Omental fat pad (tissue), 3 donors: ENCODE measurements at regions not wholly inside any gene's neighbourhood (a gene's known extent, or its start where the extent isn't known, plus 50 kb on each side); places are given as distances from the start of the nearest gene placed in this dataset.

Experiments used
- ATAC-seq: fragments of 150-250 bp; one replicate; pipeline ENCODE4 v1.9.1; 2016; ENCODE audit warnings: mild to moderate bottlenecking, moderate library complexity; ENCODE audit not compliant: low FRiP score
- DNase-seq: peaks from one replicate; pipeline ENCODE4 v3.0.0-alpha.2; 2019; ENCODE audit warnings: low spot score
- TF ChIP-seq, protein P1 (sequence below), 3 donors: fragments of 450-650 bp; IDR thresholded peaks; one replicate each; pipeline ENCODE4 v1.5.1; 2016 to 2017; ENCODE audit warnings: antibody characterized with exemption in 3 of 3, mild to moderate bottlenecking in 3 of 3, moderate library complexity in 2 of 3

DNA sequence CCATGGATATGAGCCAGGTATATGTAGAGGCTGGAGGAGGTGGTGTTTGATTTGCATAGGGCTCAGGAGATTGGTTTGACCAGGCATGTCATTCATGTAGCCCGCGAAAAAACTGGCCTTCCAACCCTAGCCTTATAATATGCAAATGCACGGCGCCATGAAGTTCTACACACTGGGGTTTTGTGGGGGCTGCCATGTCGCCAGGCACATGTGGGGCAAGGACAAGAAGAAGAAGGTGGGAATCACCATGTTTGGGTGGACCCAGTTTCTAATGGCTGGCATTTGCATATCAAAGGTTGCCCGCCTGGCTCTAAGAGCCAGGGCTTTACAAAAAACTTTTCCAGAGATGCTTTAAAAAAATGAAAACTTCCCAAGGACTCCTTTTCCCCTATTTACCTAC is 1251.0 kb downstream of the PCDH18 start:
- ATAC-seq (no peak), DNase-seq (no peak)

GRCh38 chr4:136277741-136278140 is 1254.6 kb downstream of the PCDH18 start:
- DNase-seq (no peak), ATAC-seq (no peak)
- TF ChIP-seq, protein P1, sequence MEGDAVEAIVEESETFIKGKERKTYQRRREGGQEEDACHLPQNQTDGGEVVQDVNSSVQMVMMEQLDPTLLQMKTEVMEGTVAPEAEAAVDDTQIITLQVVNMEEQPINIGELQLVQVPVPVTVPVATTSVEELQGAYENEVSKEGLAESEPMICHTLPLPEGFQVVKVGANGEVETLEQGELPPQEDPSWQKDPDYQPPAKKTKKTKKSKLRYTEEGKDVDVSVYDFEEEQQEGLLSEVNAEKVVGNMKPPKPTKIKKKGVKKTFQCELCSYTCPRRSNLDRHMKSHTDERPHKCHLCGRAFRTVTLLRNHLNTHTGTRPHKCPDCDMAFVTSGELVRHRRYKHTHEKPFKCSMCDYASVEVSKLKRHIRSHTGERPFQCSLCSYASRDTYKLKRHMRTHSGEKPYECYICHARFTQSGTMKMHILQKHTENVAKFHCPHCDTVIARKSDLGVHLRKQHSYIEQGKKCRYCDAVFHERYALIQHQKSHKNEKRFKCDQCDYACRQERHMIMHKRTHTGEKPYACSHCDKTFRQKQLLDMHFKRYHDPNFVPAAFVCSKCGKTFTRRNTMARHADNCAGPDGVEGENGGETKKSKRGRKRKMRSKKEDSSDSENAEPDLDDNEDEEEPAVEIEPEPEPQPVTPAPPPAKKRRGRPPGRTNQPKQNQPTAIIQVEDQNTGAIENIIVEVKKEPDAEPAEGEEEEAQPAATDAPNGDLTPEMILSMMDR (IDR thresholded peaks at IDR 0.05): no peak

More for the DNA sequence above, 1251.0 kb downstream of the PCDH18 start:
- TF ChIP-seq, protein P1 (IDR thresholded peaks at IDR 0.05): no peak

- ATAC-seq: no peak
- no peak for DNase-seq
- TF ChIP-seq, protein P1 (IDR thresholded peaks at IDR 0.05): no peak
These were observed 1285.4 kb downstream of the PCDH18 start for GRCh38 chr4:136246876-136247275.

GRCh38 chr4:136241221-136241986 is 1290.9 kb downstream of the PCDH18 start:
- no peak for ATAC-seq
- no peak for DNase-seq
- TF ChIP-seq, protein P1 (IDR thresholded peaks at IDR 0.05): no peak

DNA sequence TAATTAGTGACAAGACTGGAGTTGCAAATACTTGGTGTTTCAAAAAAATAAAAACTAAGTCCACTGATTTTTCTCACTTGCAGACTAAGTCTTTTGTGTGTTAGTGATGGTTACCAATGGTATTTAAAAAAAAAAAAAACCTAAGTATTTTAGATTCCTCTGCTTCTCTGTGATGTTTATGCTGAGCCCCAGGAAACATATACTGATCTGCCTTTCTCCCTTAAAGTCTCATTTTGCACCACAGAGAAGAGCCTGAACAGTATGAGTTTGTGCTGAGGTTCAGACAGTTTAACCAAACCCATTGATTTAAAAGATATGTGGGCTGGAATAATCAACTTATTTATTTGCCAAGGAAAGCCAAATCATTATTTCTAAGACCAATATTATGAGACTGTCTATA is 1305.0 kb downstream of the PCDH18 start:
- no peak for ATAC-seq
- TF ChIP-seq, protein P1 (IDR thresholded peaks at IDR 0.05): no peak
- DNase-seq: no peak

GRCh38 chr4:136219592-136220125 is 1312.6 kb downstream of the PCDH18 start:
- ATAC-seq: no peak
- no peak for DNase-seq
- TF ChIP-seq, protein P1 (IDR thresholded peaks at IDR 0.05): no peak

GRCh38 chr4:136203199-136203598 is 1329.1 kb downstream of the PCDH18 start:
- ATAC-seq (no peak), DNase-seq (no peak)
- TF ChIP-seq, protein P1 (IDR thresholded peaks at IDR 0.05): no peak
